LNCaP clone FGC (cell line): ENCODE measurements at regions not wholly inside any gene's neighbourhood (a gene's known extent, or its start where the extent isn't known, plus 50 kb on each side); places are given as distances from the start of the nearest gene placed in this dataset.

Experiments
- DNase-seq: peaks from one replicate; pipeline ENCODE4 v3.0.0-alpha.2; 2011; ENCODE audit warnings: low read depth
- H3K4me3 ChIP-seq: 2 replicates; pipeline ENCODE4 v1.5.1; 2011; ENCODE audit warnings: mild to moderate bottlenecking, low read depth, low read length, control low read depth
- TF ChIP-seq, protein P1 (sequence below): IDR thresholded peaks from 2 replicates; pipeline ENCODE4 v1.5.1; 2012; ENCODE audit warnings: mild to moderate bottlenecking; ENCODE audit not compliant: control insufficient read depth, insufficient read depth; ENCODE audit errors: extremely low read depth

DNA sequence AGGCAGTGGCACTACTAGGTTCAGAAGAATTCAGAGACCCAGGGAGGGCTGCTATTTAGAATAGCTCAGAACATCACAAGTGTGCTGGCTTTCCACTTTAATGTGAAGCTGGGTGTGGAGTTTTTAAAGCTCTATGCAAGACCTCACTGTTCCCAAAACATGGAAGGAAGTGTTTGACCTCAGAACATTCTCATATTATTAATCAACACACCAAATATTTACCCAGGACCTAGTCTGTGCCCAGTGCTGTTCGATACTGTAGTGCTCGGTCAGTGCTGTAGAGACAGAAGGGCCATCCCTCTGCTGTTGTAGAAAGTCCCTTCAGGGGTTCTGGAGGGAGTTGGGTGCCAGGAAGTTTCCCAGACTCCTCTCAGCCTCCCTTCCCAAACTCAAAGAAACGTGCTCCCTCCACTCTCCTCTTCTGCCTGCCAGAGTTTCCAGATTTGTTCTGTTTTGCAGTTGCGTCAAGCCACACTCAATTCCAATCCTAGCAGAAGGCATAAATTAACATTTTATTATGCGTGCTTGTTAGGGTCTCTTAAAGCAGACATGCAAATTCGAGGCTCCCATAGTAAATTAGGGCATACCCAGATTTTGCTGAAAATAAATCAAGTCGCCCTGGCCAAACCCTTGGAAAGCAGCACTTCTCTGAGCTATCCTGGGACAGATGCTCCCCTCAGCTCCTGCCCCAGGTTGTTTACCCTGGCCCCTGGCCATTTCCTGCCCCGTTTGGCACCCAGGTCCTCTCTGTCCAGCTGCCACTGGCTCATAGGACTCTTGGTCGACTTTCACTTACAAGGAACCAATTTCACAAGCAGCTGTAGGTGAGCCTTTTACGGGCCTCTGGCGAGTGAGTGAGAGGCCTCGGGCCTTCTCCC lies 248.6 kb downstream of the HIVEP2 start:
- TF ChIP-seq, protein P1, sequence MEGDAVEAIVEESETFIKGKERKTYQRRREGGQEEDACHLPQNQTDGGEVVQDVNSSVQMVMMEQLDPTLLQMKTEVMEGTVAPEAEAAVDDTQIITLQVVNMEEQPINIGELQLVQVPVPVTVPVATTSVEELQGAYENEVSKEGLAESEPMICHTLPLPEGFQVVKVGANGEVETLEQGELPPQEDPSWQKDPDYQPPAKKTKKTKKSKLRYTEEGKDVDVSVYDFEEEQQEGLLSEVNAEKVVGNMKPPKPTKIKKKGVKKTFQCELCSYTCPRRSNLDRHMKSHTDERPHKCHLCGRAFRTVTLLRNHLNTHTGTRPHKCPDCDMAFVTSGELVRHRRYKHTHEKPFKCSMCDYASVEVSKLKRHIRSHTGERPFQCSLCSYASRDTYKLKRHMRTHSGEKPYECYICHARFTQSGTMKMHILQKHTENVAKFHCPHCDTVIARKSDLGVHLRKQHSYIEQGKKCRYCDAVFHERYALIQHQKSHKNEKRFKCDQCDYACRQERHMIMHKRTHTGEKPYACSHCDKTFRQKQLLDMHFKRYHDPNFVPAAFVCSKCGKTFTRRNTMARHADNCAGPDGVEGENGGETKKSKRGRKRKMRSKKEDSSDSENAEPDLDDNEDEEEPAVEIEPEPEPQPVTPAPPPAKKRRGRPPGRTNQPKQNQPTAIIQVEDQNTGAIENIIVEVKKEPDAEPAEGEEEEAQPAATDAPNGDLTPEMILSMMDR: no peak
- peak; percentile 95 for DNase-seq
- H3K4me3 ChIP-seq: 0 out of 2 replicates have a peak overlapping the region, but pooled peaks have one; percentile 6

DNA sequence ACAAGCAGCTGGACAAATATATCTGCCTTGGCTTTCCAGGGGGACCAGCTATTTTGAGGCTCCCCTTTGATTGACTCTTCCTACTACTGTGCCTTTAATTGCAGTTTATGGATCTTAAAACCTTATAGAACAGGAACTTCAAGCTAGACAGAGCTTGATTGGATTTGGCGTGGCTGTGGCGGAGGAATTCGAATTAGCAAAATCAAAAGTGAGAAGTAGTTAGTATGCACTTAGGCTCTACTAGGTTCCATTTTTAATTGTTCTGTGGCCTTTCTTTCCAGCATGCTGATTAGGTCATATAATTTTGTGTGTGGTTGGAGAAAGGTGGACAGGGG lies 248.0 kb downstream of the HIVEP2 start:
- no peak for DNase-seq
- TF ChIP-seq, protein P1: no peak
- H3K4me3 ChIP-seq: no peak overlapping the region

- TF ChIP-seq, protein P1: no peak
- no peak overlapping the region for H3K4me3 ChIP-seq
- no peak for DNase-seq
Observed at GRCh38 chr6:142697922-142698321, 247.1 kb downstream of the HIVEP2 start.

DNA sequence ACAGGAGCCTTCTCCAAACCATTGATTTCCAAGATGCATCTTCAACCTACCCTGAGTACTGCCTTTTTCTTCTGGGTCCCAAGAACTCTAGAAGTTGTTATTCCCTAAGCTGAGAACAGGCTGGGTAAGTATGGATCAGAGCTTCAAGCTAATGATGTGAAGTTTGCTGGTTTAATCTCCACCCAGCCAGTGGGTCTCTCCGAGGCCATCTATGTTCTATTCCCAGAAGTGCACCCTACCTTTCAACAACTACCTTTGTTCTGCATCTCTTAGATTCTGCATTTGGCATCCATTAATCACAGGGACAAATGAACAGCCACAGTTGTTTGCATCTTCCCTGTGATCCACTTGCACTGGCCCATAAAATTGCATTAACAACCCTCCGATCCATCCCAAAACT lies 246.2 kb downstream of the HIVEP2 start:
- no peak for DNase-seq
- no peak overlapping the region for H3K4me3 ChIP-seq
- TF ChIP-seq, protein P1: 0 out of 2 replicates have a peak, but pooled peaks have one; percentile 16

DNA sequence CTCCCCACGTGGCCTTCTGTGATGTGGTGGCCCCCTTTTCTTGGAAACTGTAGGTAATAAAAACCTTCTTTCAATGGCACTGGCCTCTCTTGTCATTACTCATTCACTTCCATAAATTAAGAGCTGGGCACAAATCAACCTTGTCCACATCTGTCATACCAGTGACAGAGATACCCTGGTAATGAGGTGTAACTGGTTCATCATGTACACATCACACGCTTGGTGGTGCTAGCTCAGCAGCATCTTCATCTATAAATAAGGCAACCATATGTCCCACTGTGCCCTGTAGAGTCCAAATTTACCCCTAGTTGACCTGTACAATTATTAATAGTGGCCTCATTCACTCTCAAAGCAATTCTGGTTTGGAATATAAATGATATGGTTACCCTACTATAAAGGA lies 245.6 kb downstream of the HIVEP2 start:
- TF ChIP-seq, protein P1: no peak
- DNase-seq: no peak
- no peak overlapping the region for H3K4me3 ChIP-seq

DNA sequence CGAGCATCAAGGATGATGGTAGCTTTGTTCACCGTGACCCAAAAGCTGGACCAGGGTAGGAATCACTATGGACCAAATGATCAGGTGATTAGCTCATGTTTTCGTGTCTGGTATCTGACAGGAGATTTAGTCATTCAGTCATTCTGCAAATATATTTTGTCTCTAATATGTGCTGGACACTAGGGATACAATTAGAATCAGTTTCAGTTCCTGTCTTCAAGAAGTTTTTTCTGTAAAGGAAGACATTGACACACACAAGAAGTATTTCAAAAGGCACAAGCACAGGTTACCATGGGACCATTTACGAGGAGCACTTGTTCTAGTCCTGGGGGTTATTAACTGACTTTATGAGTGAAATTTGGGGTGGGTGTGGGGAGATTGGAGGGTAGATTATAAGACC lies 244.9 kb downstream of the HIVEP2 start:
- DNase-seq: no peak
- no peak overlapping the region for H3K4me3 ChIP-seq
- TF ChIP-seq, protein P1: no peak
